Adrenal gland (tissue), 9 donors: ENCODE measurements at regions not wholly inside any gene's neighbourhood (a gene's known extent, or its start where the extent isn't known, plus 50 kb on each side); places are given as distances from the start of the nearest gene placed in this dataset.

Experiments used
- DNase-seq, 7 donors: peaks; one replicate each; pipeline ENCODE4 v3.0.0-alpha.2; 2019 to 2020
- H3K27ac ChIP-seq, 5 donors: fragments of 200-600 bp; sonication (generic) in 4 of 5; 1 replicate in 3 of 5; 2 replicates in 2 of 5; pipeline versions ENCODE4 v1.5.1 to v1.8.0; 2016 to 2020; ENCODE audit warnings: mild to moderate bottlenecking in 1 of 5
- H3K27me3 ChIP-seq: fragments of 200-600 bp; 2 replicates; pipeline ENCODE4 v1.8.0; 2021
- H3K36me3 ChIP-seq, 2 donors: fragments of 200-600 bp; replicated peaks in 1 of 2; 1 replicate in 1 of 2; 2 replicates in 1 of 2; pipeline versions ENCODE4 v1.5.1 to v1.8.0; 2018 to 2022
- H3K4me1 ChIP-seq, 2 donors: fragments of 200-600 bp; replicated peaks in 1 of 2; 1 replicate in 1 of 2; 2 replicates in 1 of 2; pipeline versions ENCODE4 v1.5.1 to v1.8.0; 2018 to 2021
- H3K4me3 ChIP-seq, 4 donors: fragments of 200-600 bp; sonication (generic) in 3 of 4; one replicate each; pipeline ENCODE4 v1.5.1; 2016 to 2018
- H3K9me3 ChIP-seq, 3 donors: fragments of 200-600 bp; sonication (generic) in 1 of 3; replicated peaks in 1 of 3; 1 replicate in 2 of 3; 2 replicates in 1 of 3; pipeline versions ENCODE4 v1.5.1 to v1.8.0; 2016 to 2021
- CTCF ChIP-seq, 6 experiments: fragments of 450-650 bp in 4 of 6; fragments of 200-600 bp in 2 of 6; sonication (generic) in 1 of 6; IDR thresholded peaks; 1 replicate in 5 of 6; 2 replicates in 1 of 6; pipeline versions ENCODE4 v1.5.1 to v1.8.0; 2016 to 2021; ENCODE audit warnings: antibody characterized with exemption in 6 of 6, mild to moderate bottlenecking in 2 of 6, moderate library complexity in 1 of 6
- POLR2A ChIP-seq, 2 donors: fragments of 450-650 bp; IDR thresholded peaks; one replicate each; pipeline ENCODE4 v1.6.1; 2017; ENCODE audit warnings: antibody characterized with exemption in 2 of 2, mild to moderate bottlenecking in 2 of 2, moderate library complexity in 1 of 2
- WGBS, 4 donors: extraction: QIAGEN DNeasy Blood & Tissue Kit in 2 of 4; methylation state at CpG; one replicate each; pipeline versions ENCODE4 v1.1.5 to v1.1.7; 2013 to 2017; 5-methylcytosine and 5-hydroxymethylcytosine counted together
- intact Hi-C, 2 donors: fragments of 100-400 bp; cut with DNase I; formaldehyde crosslinking; loops; one replicate each; pipeline versions ENCODE4 v1.14.1 to v1.15.0; 2022 to 2023
- donor health status: healthy with polysubstance abuse.
- donor health status: Bipolar disorder and iron deficiency.
- donor health status: DM: yes; HTN: yes; CAD: no.
- donor health status: DM: no; HTN: no; CAD: no.
- donor health status: DM: no; HTN: no; CAD: no.

DNA sequence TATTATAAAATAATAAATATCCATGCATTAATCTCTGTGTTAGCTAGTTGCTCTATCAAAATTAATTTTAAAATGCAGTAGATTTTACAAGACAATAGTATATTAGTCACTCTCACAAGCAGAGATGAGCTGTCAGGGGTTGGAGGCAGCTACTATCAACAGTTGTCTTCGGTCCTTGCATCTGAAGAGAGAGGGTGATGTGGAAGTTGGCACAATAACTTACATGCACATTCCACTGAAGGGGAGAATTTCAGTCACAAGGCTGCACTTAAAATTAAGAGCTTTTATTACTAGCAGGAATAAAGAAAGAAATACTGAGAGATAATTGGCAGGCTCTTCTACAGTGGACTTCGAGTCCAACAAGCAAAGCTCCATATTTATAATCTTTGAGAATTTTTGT lies 166.9 kb upstream of the DCN start:
- Histone ChIP-seq H3K9me3 (no peaks in the 10 kb centered on the region), H3K36me3 (no peaks in the 10 kb centered on the region), H3K4me1 (no peaks in the 10 kb centered on the region), H3K27ac (no peak overlapping the region), H3K27me3 (no peaks in the 10 kb centered on the region), H3K4me3 (no peak overlapping the region)
- intact Hi-C loops: no loop called here
- TF ChIP-seq POLR2A (IDR thresholded peaks at IDR 0.05): no peak
- TF ChIP-seq CTCF (IDR thresholded peaks at IDR 0.05): no peak
- WGBS, 4 donors: 68 to 78% (median 73%) methylated on average over 2 of the region's 2 CpGs
- no peak for DNase-seq

DNA sequence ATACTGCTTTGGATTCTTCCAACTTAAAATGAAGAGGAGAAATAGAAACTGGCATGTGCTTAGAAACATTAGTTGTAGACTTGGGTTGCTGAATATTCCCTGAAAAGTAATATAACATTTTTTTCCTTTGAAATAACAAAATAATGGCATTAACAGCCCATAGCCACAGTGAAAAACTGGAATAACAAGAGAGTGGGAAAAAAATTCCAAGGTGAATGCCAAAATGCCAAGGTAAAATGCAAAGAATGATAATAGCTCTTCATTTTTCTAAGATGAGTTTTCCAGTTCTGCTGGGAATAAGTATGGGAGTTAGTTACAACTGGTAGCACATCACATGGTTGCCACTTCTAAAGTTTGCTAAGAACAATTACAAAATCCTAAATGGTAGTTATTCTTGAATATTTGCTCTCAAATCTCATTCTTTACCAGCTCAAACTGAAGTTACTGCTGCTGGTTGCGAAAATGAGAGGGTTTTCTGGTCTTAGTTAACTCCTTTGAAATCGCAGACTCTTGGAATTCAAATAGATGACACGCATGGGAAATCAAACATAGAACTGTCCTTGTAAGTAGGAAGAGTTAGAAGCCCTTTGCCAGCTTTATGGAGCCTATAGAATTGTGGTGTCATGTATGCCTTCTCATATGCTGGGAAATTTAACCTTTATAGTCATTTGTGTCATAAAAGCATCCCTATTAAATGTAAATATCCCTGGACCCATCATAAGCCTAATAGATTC lies 165.0 kb upstream of the DCN start:
- Histone ChIP-seq H3K27me3 (no peaks in the 10 kb centered on the region), H3K9me3 (no peaks in the 10 kb centered on the region), H3K36me3 (no peaks in the 10 kb centered on the region), H3K4me3 (no peak overlapping the region), H3K4me1 (no peaks in the 10 kb centered on the region), H3K27ac (no peak overlapping the region)
- WGBS, 4 donors: 73 to 91% (median 78%) methylated on average over 3 of the region's 3 CpGs
- intact Hi-C loops: no loop called here
- TF ChIP-seq CTCF (IDR thresholded peaks at IDR 0.05) (no peak), POLR2A (IDR thresholded peaks at IDR 0.05) (no peak)
- DNase-seq: no peak

GRCh38 chr12:91346827-91347226 lies 164.2 kb upstream of the DCN start:
- Histone ChIP-seq H3K4me1 (no peaks in the 10 kb centered on the region), H3K4me3 (no peak overlapping the region), H3K27ac (no peak overlapping the region), H3K27me3 (no peaks in the 10 kb centered on the region), H3K36me3 (no peaks in the 10 kb centered on the region), H3K9me3 (no peaks in the 10 kb centered on the region)
- DNase-seq: no peak
- WGBS, 4 donors: 87 to 100% (median 97%) methylated on average over 1 of the region's 1 CpG
- intact Hi-C loops: no loop called here
- TF ChIP-seq POLR2A (IDR thresholded peaks at IDR 0.05) (no peak), CTCF (IDR thresholded peaks at IDR 0.05) (no peak)

DNA sequence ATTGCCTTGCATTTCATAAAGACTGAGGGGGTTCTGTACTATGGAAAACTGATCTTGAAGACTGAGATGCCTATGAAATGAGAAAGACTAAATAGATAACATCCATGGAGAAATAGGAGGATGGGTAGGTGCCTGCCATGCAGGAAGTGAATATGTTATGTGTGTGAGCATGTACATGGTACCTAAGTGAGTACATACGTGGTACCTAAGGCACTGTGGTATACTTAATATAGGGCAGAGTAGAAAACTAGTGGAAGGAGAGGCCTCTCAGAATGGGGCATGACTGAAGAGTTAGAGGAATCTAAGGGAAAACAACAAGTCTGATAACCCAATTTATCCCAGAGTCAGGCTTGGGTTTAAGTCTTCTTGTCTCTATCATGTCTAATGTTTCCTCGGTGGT lies 161.8 kb upstream of the DCN start:
- Histone ChIP-seq H3K9me3 (no peaks in the 10 kb centered on the region), H3K27me3 (no peaks in the 10 kb centered on the region), H3K27ac (no peak overlapping the region), H3K36me3 (no peaks in the 10 kb centered on the region), H3K4me3 (no peak overlapping the region), H3K4me1 (no peaks in the 10 kb centered on the region)
- 81 to 98% (median 88%) methylated on average over 2 of the region's 2 CpGs for WGBS, 4 donors
- TF ChIP-seq CTCF (IDR thresholded peaks at IDR 0.05) (no peak), POLR2A (IDR thresholded peaks at IDR 0.05) (no peak)
- intact Hi-C loops: no loop called here
- no peak for DNase-seq
